DND-41 (cell line): ENCODE measurements at regions not wholly inside any gene's neighbourhood (a gene's known extent, or its start where the extent isn't known, plus 50 kb on each side); places are given as distances from the start of the nearest gene placed in this dataset.

ENCODE experiments used
- ATAC-seq: fragments of 200-7000 bp; cut with Tn5 transposase; 3 replicates; pipeline ENCODE4 v1.9.1; 2021; ENCODE audit warnings: low read depth; ENCODE audit not compliant: insufficient read depth
- DNase-seq: peaks from one replicate; pipeline ENCODE4 v3.0.0-alpha.2; 2020
- H2AFZ ChIP-seq: 2 replicates; pipeline ENCODE4 v1.6.0; 2012; ENCODE audit warnings: low read depth, low read length
- H3K27ac ChIP-seq: 2 replicates; pipeline ENCODE4 v1.5.1; 2012; ENCODE audit warnings: low read length, inconsistent platforms
- H3K27me3 ChIP-seq: fragments of 200-600 bp; sonication (generic); 2 replicates; pipeline ENCODE4 v1.6.0; 2012; ENCODE audit warnings: low read length, mild to moderate bottlenecking, inconsistent platforms; ENCODE audit not compliant: insufficient read depth, poor library complexity
- H3K36me3 ChIP-seq: 2 replicates; pipeline ENCODE4 v1.5.1; 2012; ENCODE audit warnings: low read length, inconsistent platforms; ENCODE audit not compliant: insufficient read depth
- H3K4me1 ChIP-seq: 2 replicates; pipeline ENCODE4 v1.5.1; 2012; ENCODE audit warnings: mild to moderate bottlenecking, low read length; ENCODE audit not compliant: insufficient read depth
- H3K4me2 ChIP-seq: 2 replicates; pipeline ENCODE4 v1.6.0; 2012; ENCODE audit warnings: mild to moderate bottlenecking, moderate library complexity, low read length, inconsistent platforms; ENCODE audit not compliant: insufficient read depth
- H3K4me3 ChIP-seq, 2 experiments: fragments of 200-600 bp in 1 of 2; shearing (Covaris generic) in 1 of 2; 2 replicates each; pipeline ENCODE4 v1.5.1; 2012 to 2016; ENCODE audit warnings: inconsistent platforms in 2 of 2, low read length in 2 of 2, mild to moderate bottlenecking in 2 of 2, low read depth in 1 of 2, moderate library complexity in 1 of 2
- H3K79me2 ChIP-seq: 2 replicates; pipeline ENCODE4 v1.6.0; 2012; ENCODE audit warnings: low read length, inconsistent platforms; ENCODE audit not compliant: insufficient read depth
- H3K9ac ChIP-seq: 2 replicates; pipeline ENCODE4 v1.6.0; 2012; ENCODE audit warnings: low read depth, mild to moderate bottlenecking, inconsistent platforms, low read length, moderate library complexity
- H3K9me3 ChIP-seq: 2 replicates; pipeline ENCODE4 v1.5.1; 2012; ENCODE audit warnings: low read length, moderate library complexity, mild to moderate bottlenecking, inconsistent platforms; ENCODE audit not compliant: insufficient read depth, severe bottlenecking
- H4K20me1 ChIP-seq: 2 replicates; pipeline ENCODE4 v1.6.0; 2012; ENCODE audit warnings: low read length; ENCODE audit not compliant: insufficient read depth
- EZH2 ChIP-seq: IDR thresholded peaks from 3 replicates; pipeline ENCODE4 v1.6.1; 2012; ENCODE audit warnings: borderline replicate concordance, low read depth, mild to moderate bottlenecking, moderate library complexity, low read length, inconsistent platforms; ENCODE audit not compliant: severe bottlenecking
- TF ChIP-seq, protein P1 (sequence below): IDR thresholded peaks from 2 replicates; pipeline ENCODE4 v1.5.1; 2012; ENCODE audit warnings: borderline replicate concordance, low read length, moderate library complexity, mild to moderate bottlenecking; ENCODE audit not compliant: poor library complexity, severe bottlenecking; ENCODE audit errors: extremely low read depth

DNA sequence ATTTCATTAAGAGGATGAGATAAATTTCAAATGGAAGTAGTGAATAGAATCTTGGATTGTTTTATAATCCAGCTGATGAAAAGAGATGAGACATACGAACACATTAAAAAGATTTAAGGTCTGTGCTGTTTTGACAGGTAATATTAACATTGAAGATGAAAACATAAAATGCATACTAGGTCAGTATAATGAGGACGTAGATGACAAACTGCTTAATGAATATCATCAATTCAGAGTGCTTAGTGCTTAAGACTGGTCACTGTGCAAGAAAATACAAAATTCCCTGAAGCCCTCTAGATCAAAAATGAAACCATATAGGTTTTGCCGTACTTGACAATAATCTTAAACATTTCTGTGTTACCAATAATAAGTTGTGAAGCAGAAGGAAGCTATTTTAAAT, 173.4 kb upstream of the THRB start:
- H3K9me3 ChIP-seq: no peaks in the 10 kb centered on the region
- no peak overlapping the region for H3K27ac ChIP-seq
- TF ChIP-seq, protein P1, sequence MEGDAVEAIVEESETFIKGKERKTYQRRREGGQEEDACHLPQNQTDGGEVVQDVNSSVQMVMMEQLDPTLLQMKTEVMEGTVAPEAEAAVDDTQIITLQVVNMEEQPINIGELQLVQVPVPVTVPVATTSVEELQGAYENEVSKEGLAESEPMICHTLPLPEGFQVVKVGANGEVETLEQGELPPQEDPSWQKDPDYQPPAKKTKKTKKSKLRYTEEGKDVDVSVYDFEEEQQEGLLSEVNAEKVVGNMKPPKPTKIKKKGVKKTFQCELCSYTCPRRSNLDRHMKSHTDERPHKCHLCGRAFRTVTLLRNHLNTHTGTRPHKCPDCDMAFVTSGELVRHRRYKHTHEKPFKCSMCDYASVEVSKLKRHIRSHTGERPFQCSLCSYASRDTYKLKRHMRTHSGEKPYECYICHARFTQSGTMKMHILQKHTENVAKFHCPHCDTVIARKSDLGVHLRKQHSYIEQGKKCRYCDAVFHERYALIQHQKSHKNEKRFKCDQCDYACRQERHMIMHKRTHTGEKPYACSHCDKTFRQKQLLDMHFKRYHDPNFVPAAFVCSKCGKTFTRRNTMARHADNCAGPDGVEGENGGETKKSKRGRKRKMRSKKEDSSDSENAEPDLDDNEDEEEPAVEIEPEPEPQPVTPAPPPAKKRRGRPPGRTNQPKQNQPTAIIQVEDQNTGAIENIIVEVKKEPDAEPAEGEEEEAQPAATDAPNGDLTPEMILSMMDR: no peak
- no peak for TF ChIP-seq EZH2
- H3K9ac ChIP-seq: no peak overlapping the region
- H3K36me3 ChIP-seq: no peaks in the 10 kb centered on the region
- no peaks in the 10 kb centered on the region for H4K20me1 ChIP-seq
- H3K79me2 ChIP-seq: no peaks in the 10 kb centered on the region
- H3K4me2 ChIP-seq: no peak overlapping the region
- H3K27me3 ChIP-seq: no peaks in the 10 kb centered on the region
- no peak overlapping the region for H2AFZ ChIP-seq
- H3K4me1 ChIP-seq: no peaks in the 10 kb centered on the region
- DNase-seq (no peak), ATAC-seq (no peak)
- no peak overlapping the region for H3K4me3 ChIP-seq

DNA sequence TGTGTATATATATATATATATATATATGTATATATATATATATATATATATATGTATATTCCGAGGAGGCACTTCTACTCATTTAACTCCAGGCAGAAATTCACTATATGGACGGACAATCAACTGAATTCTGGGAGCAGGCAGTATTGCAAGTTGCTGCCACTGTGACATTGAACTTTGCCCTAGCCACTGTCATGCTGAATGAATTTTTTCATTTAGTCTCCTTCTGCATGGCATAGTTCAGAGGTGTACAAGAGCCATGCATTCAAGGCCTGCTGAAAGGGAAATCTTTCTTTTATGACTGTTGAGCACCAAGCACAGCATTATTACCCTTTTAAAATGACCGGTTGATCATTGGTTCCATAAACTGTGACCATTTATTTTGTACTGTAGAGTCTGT, 176.2 kb upstream of the THRB start:
- no peak overlapping the region for H2AFZ ChIP-seq
- TF ChIP-seq EZH2: no peak
- TF ChIP-seq, protein P1: no peak
- H3K27ac ChIP-seq: no peak overlapping the region
- no peak overlapping the region for H3K4me3 ChIP-seq
- no peak overlapping the region for H3K4me2 ChIP-seq
- H3K79me2 ChIP-seq: no peaks in the 10 kb centered on the region
- H4K20me1 ChIP-seq: no peaks in the 10 kb centered on the region
- H3K27me3 ChIP-seq: peaks cover 3% of the 10 kb centered on the region
- no peaks in the 10 kb centered on the region for H3K4me1 ChIP-seq
- no peak overlapping the region for H3K9ac ChIP-seq
- ATAC-seq (no peak), DNase-seq (no peak)
- H3K36me3 ChIP-seq: no peaks in the 10 kb centered on the region
- no peaks in the 10 kb centered on the region for H3K9me3 ChIP-seq

DNA sequence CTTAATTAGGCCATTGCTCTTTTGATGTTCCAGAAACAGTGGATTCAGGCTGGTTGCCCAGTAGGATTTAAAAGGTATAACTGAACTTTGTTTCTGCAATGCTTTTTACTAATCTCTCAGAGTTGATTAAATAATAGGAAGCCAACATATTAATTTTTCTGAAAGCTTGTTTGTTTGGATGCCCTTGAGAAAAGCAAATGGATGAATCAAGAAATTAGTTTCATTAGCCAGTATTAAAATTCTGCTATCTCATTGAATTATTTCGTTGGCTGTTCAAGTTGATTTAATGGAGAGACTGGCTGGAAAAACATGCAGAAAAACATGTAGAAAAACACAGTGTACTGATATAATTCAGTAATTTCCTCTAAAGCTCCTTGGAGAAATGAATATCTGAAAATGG, 178.9 kb upstream of the THRB start:
- no peak for DNase-seq
- H3K9me3 ChIP-seq: no peaks in the 10 kb centered on the region
- TF ChIP-seq, protein P1: no peak
- no peak for TF ChIP-seq EZH2
- H2AFZ ChIP-seq: no peak overlapping the region
- no peaks in the 10 kb centered on the region for H4K20me1 ChIP-seq
- no peak overlapping the region for H3K4me2 ChIP-seq
- H3K4me1 ChIP-seq: peaks cover 9% of the 10 kb centered on the region; the same call in 1 of the 2 replicates
- no peak overlapping the region for H3K4me3 ChIP-seq
- no peak for ATAC-seq
- H3K36me3 ChIP-seq: no peaks in the 10 kb centered on the region
- peaks cover 4% of the 10 kb centered on the region for H3K27me3 ChIP-seq
- H3K9ac ChIP-seq: no peak overlapping the region
- H3K79me2 ChIP-seq: no peaks in the 10 kb centered on the region
- H3K27ac ChIP-seq: no peak overlapping the region

DNA sequence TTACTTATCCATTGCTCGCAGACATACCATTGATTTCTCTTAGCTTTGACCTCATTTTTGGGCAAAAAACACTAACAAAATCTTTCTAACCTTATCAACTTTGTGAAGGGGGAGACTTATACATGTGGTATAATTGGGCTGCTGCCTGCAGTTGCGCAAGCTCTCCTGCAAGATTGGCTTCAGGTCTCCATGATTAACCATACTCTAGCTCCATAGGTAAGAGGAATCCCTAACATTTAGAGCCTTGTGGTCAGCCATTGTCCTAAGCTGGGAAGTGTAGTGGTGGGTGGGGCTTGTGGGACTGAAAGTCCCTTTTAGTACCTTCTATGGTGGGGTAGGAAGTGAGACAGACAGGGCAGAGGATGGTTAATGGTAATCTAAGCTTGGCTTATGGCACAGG, 179.6 kb upstream of the THRB start:
- Histone ChIP-seq H3K27me3 (peaks cover 8% of the 10 kb centered on the region), H3K79me2 (no peaks in the 10 kb centered on the region), H3K36me3 (no peaks in the 10 kb centered on the region), H3K9me3 (no peaks in the 10 kb centered on the region), H3K4me2 (no peak overlapping the region), H3K27ac (no peak overlapping the region), H2AFZ (no peak overlapping the region), H3K4me3 (no peak overlapping the region), H3K4me1 (peaks cover 12% of the 10 kb centered on the region; the same call in 1 of the 2 replicates), H4K20me1 (no peaks in the 10 kb centered on the region), H3K9ac (no peak overlapping the region)
- TF ChIP-seq, protein P1: no peak
- TF ChIP-seq EZH2: no peak
- ATAC-seq (no peak), DNase-seq (no peak)
